ENCODE measurements at regions not wholly inside any gene's neighbourhood (a gene's known extent, or its start where the extent isn't known, plus 50 kb on each side); places are given as distances from the start of the nearest gene placed in this dataset.

- no peak overlapping the region for H3K27ac Mint-ChIP-seq
- no peaks in the 10 kb centered on the region for H3K4me1 Mint-ChIP-seq
- H3K36me3 Mint-ChIP-seq (ENCODE audit: low read depth) = no peaks in the 10 kb centered on the region
- ATAC-seq (no peak), DNase-seq (no peak)
- H3K27me3 Mint-ChIP-seq = peaks cover 12% of the 10 kb centered on the region
- H3K9me3 ChIP-seq (ENCODE audit: control insufficient read depth, low read length, poor library complexity, severe bottlenecking) = no peaks in the 10 kb centered on the region
- H3K4me3 Mint-ChIP-seq = no peak overlapping the region
Measured at GRCh38 chr3:137925080-137925479, 84.9 kb upstream of the CLDN18 start.

GRCh38 chr3:137926991-137927390, 83.0 kb upstream of the CLDN18 start:
- Mint-ChIP-seq H3K27ac (no peak overlapping the region), H3K4me3 (no peak overlapping the region), H3K27me3 (peaks cover 7% of the 10 kb centered on the region), H3K36me3 (ENCODE audit: low read depth) (no peaks in the 10 kb centered on the region), H3K4me1 (no peaks in the 10 kb centered on the region)
- ATAC-seq (no peak), DNase-seq (no peak)
- no peaks in the 10 kb centered on the region for H3K9me3 ChIP-seq (ENCODE audit: control insufficient read depth, low read length, poor library complexity, severe bottlenecking)

GRCh38 chr3:137930976-137931375, 79.0 kb upstream of the CLDN18 start:
- Mint-ChIP-seq H3K4me1 (no peaks in the 10 kb centered on the region), H3K4me3 (no peak overlapping the region), H3K27me3 (peaks cover 14% of the 10 kb centered on the region), H3K27ac (no peak overlapping the region), H3K36me3 (ENCODE audit: low read depth) (no peaks in the 10 kb centered on the region)
- ATAC-seq (no peak), DNase-seq (no peak)
- no peaks in the 10 kb centered on the region for H3K9me3 ChIP-seq (ENCODE audit: control insufficient read depth, low read length, poor library complexity, severe bottlenecking)

- no peaks in the 10 kb centered on the region for H3K4me1 Mint-ChIP-seq
Measured at GRCh38 chr3:137938876-137939275, 71.1 kb upstream of the CLDN18 start.

GRCh38 chr3:137944593-137944992, 65.4 kb upstream of the CLDN18 start:
- H3K36me3 Mint-ChIP-seq (ENCODE audit: low read depth) = no peaks in the 10 kb centered on the region
- no peak for ATAC-seq
- H3K4me3 Mint-ChIP-seq = no peak overlapping the region
- H3K27ac Mint-ChIP-seq = no peak overlapping the region
- DNase-seq = no peak
- H3K4me1 Mint-ChIP-seq = no peaks in the 10 kb centered on the region
- H3K27me3 Mint-ChIP-seq = peaks cover 2% of the 10 kb centered on the region
- no peaks in the 10 kb centered on the region for H3K9me3 ChIP-seq (ENCODE audit: control insufficient read depth, low read length, poor library complexity, severe bottlenecking)

More at GRCh38 chr3:137938876-137939275, 71.1 kb upstream of the CLDN18 start:
- no peak overlapping the region for H3K4me3 Mint-ChIP-seq
- no peaks in the 10 kb centered on the region for H3K9me3 ChIP-seq (ENCODE audit: control insufficient read depth, low read length, poor library complexity, severe bottlenecking)
- ATAC-seq (no peak), DNase-seq (no peak)
- no peak overlapping the region for H3K27ac Mint-ChIP-seq
- peaks cover 9% of the 10 kb centered on the region for H3K27me3 Mint-ChIP-seq
- H3K36me3 Mint-ChIP-seq (ENCODE audit: low read depth) = no peaks in the 10 kb centered on the region

GRCh38 chr3:137946356-137946973, 63.5 kb upstream of the CLDN18 start:
- ATAC-seq = peak; percentile 51
- no peaks in the 10 kb centered on the region for H3K36me3 Mint-ChIP-seq (ENCODE audit: low read depth)
- no peak overlapping the region for H3K27ac Mint-ChIP-seq
- H3K9me3 ChIP-seq (ENCODE audit: control insufficient read depth, low read length, poor library complexity, severe bottlenecking) = no peaks in the 10 kb centered on the region
- H3K4me1 Mint-ChIP-seq = no peaks in the 10 kb centered on the region
- DNase-seq = peak; percentile 9 to 11 (median 9)
- no peak overlapping the region for H3K4me3 Mint-ChIP-seq
- H3K27me3 Mint-ChIP-seq = no peaks in the 10 kb centered on the region

GRCh38 chr3:137947117-137947516, 62.8 kb upstream of the CLDN18 start:
- Mint-ChIP-seq H3K36me3 (ENCODE audit: low read depth) (no peaks in the 10 kb centered on the region), H3K4me1 (no peaks in the 10 kb centered on the region), H3K4me3 (no peak overlapping the region), H3K27ac (no peak overlapping the region), H3K27me3 (no peaks in the 10 kb centered on the region)
- DNase-seq = no peak
- H3K9me3 ChIP-seq (ENCODE audit: control insufficient read depth, low read length, poor library complexity, severe bottlenecking) = no peaks in the 10 kb centered on the region
- no peak for ATAC-seq

- H3K4me3 Mint-ChIP-seq = no peak overlapping the region
- no peaks in the 10 kb centered on the region for H3K27me3 Mint-ChIP-seq
- no peak overlapping the region for H3K27ac Mint-ChIP-seq
- ATAC-seq (no peak), DNase-seq (no peak)
- H3K36me3 Mint-ChIP-seq (ENCODE audit: low read depth) = no peaks in the 10 kb centered on the region
- no peaks in the 10 kb centered on the region for H3K9me3 ChIP-seq (ENCODE audit: control insufficient read depth, low read length, poor library complexity, severe bottlenecking)
- H3K4me1 Mint-ChIP-seq = no peaks in the 10 kb centered on the region
Measured at GRCh38 chr3:137948400-137949072, 61.4 kb upstream of the CLDN18 start.

- DNase-seq (no peak), ATAC-seq (no peak)
- Mint-ChIP-seq H3K27me3 (peaks cover 15% of the 10 kb centered on the region), H3K27ac (no peak overlapping the region), H3K4me3 (no peak overlapping the region), H3K36me3 (ENCODE audit: low read depth) (no peaks in the 10 kb centered on the region), H3K4me1 (no peaks in the 10 kb centered on the region)
- no peaks in the 10 kb centered on the region for H3K9me3 ChIP-seq (ENCODE audit: control insufficient read depth, low read length, poor library complexity, severe bottlenecking)
Measured at GRCh38 chr3:137958636-137959035, 51.3 kb upstream of the CLDN18 start.
